Activated naive CD4-positive, alpha-beta T cell treated with anti-CD3 and anti-CD28 coated beads, Interleukin-2, amount 50 U/mL, for 24 hours (primary cell): ENCODE measurements at regions not wholly inside any gene's neighbourhood (a gene's known extent, or its start where the extent isn't known, plus 50 kb on each side); places are given as distances from the start of the nearest gene placed in this dataset.
"Not testable (repeated sequence)": the region's sequence is repeated elsewhere in the genome, so short reads cannot be mapped to it uniquely, and the experiment has no call there.

Experiments used
- H3K27ac Mint-ChIP-seq: one replicate; pipeline ENCODE4 v1.8.0; 2021; ENCODE audit warnings: mild to moderate bottlenecking, mixed read lengths
- H3K27me3 Mint-ChIP-seq: one replicate; pipeline ENCODE4 v1.8.0; 2021; ENCODE audit warnings: mixed read lengths
- H3K36me3 Mint-ChIP-seq: one replicate; pipeline ENCODE4 v1.8.0; 2021; ENCODE audit warnings: mixed read lengths
- H3K4me1 Mint-ChIP-seq: one replicate; pipeline ENCODE4 v1.8.0; 2021; ENCODE audit warnings: mixed read lengths
- H3K4me3 Mint-ChIP-seq: one replicate; pipeline ENCODE4 v1.8.0; 2021; ENCODE audit warnings: mild to moderate bottlenecking, mixed read lengths
- H3K9me3 Mint-ChIP-seq: one replicate; pipeline ENCODE4 v1.8.0; 2021; ENCODE audit warnings: mixed read lengths

- H3K36me3 Mint-ChIP-seq, H3K27me3 Mint-ChIP-seq, H3K9me3 Mint-ChIP-seq, H3K4me1 Mint-ChIP-seq, H3K4me3 Mint-ChIP-seq, H3K27ac Mint-ChIP-seq: not testable (repeated sequence)
Observed at GRCh38 chr1:120289601-120290074, 113.3 kb upstream of the SEC22B start.

GRCh38 chr1:120288814-120289600 is 112.7 kb upstream of the SEC22B start:
- H3K27ac Mint-ChIP-seq, H3K36me3 Mint-ChIP-seq, H3K9me3 Mint-ChIP-seq, H3K27me3 Mint-ChIP-seq, H3K4me1 Mint-ChIP-seq, H3K4me3 Mint-ChIP-seq: not testable (repeated sequence)

GRCh38 chr1:120288167-120288566 is 111.8 kb upstream of the SEC22B start:
- not testable (repeated sequence) for H3K4me3 Mint-ChIP-seq, H3K4me1 Mint-ChIP-seq, H3K27ac Mint-ChIP-seq, H3K36me3 Mint-ChIP-seq, H3K9me3 Mint-ChIP-seq, H3K27me3 Mint-ChIP-seq

- H3K4me1 Mint-ChIP-seq, H3K36me3 Mint-ChIP-seq, H3K4me3 Mint-ChIP-seq, H3K27ac Mint-ChIP-seq, H3K27me3 Mint-ChIP-seq, H3K9me3 Mint-ChIP-seq: not testable (repeated sequence)
Observed at GRCh38 chr1:120282744-120283464, 106.6 kb upstream of the SEC22B start.

- not testable (repeated sequence) for H3K9me3 Mint-ChIP-seq, H3K27ac Mint-ChIP-seq, H3K36me3 Mint-ChIP-seq, H3K4me1 Mint-ChIP-seq, H3K4me3 Mint-ChIP-seq, H3K27me3 Mint-ChIP-seq
Observed at GRCh38 chr1:120278259-120278610, 101.9 kb upstream of the SEC22B start.

- not testable (repeated sequence) for H3K36me3 Mint-ChIP-seq, H3K9me3 Mint-ChIP-seq, H3K27me3 Mint-ChIP-seq, H3K4me1 Mint-ChIP-seq, H3K4me3 Mint-ChIP-seq, H3K27ac Mint-ChIP-seq
Observed at GRCh38 chr1:120277428-120278258, 101.3 kb upstream of the SEC22B start.

GRCh38 chr1:120276710-120277109 is 100.4 kb upstream of the SEC22B start:
- H3K9me3 Mint-ChIP-seq, H3K36me3 Mint-ChIP-seq, H3K4me3 Mint-ChIP-seq, H3K4me1 Mint-ChIP-seq, H3K27ac Mint-ChIP-seq, H3K27me3 Mint-ChIP-seq: not testable (repeated sequence)

GRCh38 chr1:120274438-120274837 is 98.1 kb upstream of the SEC22B start:
- H3K4me1 Mint-ChIP-seq, H3K27me3 Mint-ChIP-seq, H3K36me3 Mint-ChIP-seq, H3K4me3 Mint-ChIP-seq, H3K9me3 Mint-ChIP-seq, H3K27ac Mint-ChIP-seq: not testable (repeated sequence)

GRCh38 chr1:120273363-120273762 is 97.0 kb upstream of the SEC22B start:
- H3K27ac Mint-ChIP-seq, H3K9me3 Mint-ChIP-seq, H3K4me3 Mint-ChIP-seq, H3K4me1 Mint-ChIP-seq, H3K27me3 Mint-ChIP-seq, H3K36me3 Mint-ChIP-seq: not testable (repeated sequence)

GRCh38 chr1:120272242-120272641 is 95.9 kb upstream of the SEC22B start:
- H3K4me3 Mint-ChIP-seq, H3K9me3 Mint-ChIP-seq, H3K4me1 Mint-ChIP-seq, H3K27ac Mint-ChIP-seq, H3K36me3 Mint-ChIP-seq, H3K27me3 Mint-ChIP-seq: not testable (repeated sequence)

GRCh38 chr1:120271561-120272221 is 95.4 kb upstream of the SEC22B start:
- not testable (repeated sequence) for H3K9me3 Mint-ChIP-seq, H3K4me1 Mint-ChIP-seq, H3K36me3 Mint-ChIP-seq, H3K4me3 Mint-ChIP-seq, H3K27ac Mint-ChIP-seq, H3K27me3 Mint-ChIP-seq

- H3K36me3 Mint-ChIP-seq, H3K4me3 Mint-ChIP-seq, H3K27me3 Mint-ChIP-seq, H3K4me1 Mint-ChIP-seq, H3K9me3 Mint-ChIP-seq, H3K27ac Mint-ChIP-seq: not testable (repeated sequence)
Observed at GRCh38 chr1:120267894-120268551, 91.7 kb upstream of the SEC22B start.

- not testable (repeated sequence) for H3K9me3 Mint-ChIP-seq, H3K4me1 Mint-ChIP-seq, H3K4me3 Mint-ChIP-seq, H3K27me3 Mint-ChIP-seq, H3K27ac Mint-ChIP-seq, H3K36me3 Mint-ChIP-seq
Observed at GRCh38 chr1:120264564-120264963, 88.2 kb upstream of the SEC22B start.

- not testable (repeated sequence) for H3K27me3 Mint-ChIP-seq, H3K4me1 Mint-ChIP-seq, H3K27ac Mint-ChIP-seq, H3K4me3 Mint-ChIP-seq, H3K9me3 Mint-ChIP-seq, H3K36me3 Mint-ChIP-seq
Observed at GRCh38 chr1:120262791-120263751, 86.8 kb upstream of the SEC22B start.

- H3K9me3 Mint-ChIP-seq, H3K4me1 Mint-ChIP-seq, H3K27me3 Mint-ChIP-seq: not testable (repeated sequence)
Observed at GRCh38 chr1:120257778-120258105, 81.4 kb upstream of the SEC22B start.

More at GRCh38 chr1:120257778-120258105, 81.4 kb upstream of the SEC22B start:
- not testable (repeated sequence) for H3K27ac Mint-ChIP-seq, H3K4me3 Mint-ChIP-seq, H3K36me3 Mint-ChIP-seq
